ENCODE measurements at regions not wholly inside any gene's neighbourhood (a gene's known extent, or its start where the extent isn't known, plus 50 kb on each side); places are given as distances from the start of the nearest gene placed in this dataset.

DNA sequence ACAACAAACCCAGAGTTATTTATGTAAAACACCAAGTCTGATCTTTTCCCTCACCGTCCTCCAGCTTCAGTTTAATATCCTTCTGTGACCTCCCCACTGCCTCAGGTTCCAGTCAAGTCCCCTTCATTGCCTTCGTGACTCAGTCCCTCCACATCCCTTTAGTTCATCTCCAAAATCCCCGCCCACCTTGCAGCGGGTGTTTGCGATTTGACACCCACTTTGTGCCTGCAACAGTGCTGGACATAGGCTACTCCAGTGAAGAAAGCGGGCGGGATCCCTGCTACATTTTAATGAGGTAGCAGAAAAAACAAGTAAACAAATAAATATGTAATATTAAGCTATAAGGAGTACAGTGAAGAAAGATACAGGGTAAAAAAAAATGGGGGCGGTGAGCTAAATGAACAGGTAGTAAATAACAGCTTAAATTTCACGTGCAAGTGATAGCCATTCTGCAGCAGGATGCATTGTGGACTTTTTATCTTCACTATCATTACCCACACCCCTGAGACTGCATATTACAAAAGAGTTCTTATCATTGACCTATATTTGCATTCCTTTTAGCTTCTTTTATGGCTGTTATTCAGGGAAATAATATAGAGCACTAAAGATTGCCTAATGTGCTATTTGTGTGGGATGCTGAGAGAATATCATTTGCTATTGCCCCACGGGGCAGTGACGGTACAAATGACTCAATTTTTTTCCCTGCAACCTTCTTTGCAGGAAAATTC lies 222.8 kb upstream of the NUDT4 start:
- no peak for DNase-seq (ENCODE audit: low spot score)

DNA sequence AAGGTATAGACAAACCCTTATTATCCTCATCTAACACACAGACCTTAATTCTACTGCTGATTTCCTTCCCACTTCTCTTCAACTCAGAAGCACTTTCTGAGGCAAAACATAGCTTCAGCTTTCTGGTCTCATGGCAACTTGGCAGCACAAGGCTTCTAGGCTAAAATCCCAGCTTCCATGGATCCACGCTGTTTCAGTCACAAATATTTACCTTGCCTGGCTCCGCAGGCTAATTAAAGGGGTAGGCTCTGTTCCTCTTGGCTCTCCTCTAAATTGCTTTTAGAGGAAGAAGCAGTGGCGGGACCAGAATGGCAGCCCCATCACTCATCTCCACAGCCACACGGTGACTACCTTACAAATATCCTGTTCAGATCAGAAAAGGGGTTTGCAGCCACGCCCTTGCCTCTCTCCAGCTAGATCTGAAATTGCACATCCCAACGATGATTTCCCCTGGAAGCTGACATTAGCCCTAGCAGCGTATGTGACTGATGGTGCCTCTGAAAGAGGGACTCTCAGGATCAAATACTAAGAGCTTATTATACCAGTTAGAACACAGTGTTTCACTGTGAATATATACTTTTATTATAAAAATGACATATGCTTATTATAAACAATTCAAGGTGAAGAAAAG lies 221.5 kb upstream of the NUDT4 start:
- no peak for DNase-seq (ENCODE audit: low spot score)

DNA sequence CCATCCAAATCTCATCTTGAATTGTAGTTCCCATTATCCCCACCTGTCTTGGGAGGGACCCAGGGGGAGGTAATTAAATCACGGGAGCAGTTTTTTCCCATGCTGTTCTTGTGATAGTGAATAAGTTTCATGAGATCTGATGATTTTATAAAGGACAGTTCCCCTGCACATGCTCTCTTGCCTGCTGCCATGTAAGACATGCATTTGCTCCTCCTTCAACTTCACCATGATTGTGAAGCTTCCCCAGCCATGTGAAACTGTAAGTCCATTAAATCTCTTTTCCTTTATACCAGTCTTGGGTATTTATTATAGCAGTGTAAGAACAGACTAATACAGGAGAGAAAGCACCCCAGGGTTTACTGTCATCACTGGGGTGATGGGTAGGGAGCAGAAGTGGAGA lies 220.4 kb upstream of the NUDT4 start:
- DNase-seq (ENCODE audit: low spot score) = no peak

DNA sequence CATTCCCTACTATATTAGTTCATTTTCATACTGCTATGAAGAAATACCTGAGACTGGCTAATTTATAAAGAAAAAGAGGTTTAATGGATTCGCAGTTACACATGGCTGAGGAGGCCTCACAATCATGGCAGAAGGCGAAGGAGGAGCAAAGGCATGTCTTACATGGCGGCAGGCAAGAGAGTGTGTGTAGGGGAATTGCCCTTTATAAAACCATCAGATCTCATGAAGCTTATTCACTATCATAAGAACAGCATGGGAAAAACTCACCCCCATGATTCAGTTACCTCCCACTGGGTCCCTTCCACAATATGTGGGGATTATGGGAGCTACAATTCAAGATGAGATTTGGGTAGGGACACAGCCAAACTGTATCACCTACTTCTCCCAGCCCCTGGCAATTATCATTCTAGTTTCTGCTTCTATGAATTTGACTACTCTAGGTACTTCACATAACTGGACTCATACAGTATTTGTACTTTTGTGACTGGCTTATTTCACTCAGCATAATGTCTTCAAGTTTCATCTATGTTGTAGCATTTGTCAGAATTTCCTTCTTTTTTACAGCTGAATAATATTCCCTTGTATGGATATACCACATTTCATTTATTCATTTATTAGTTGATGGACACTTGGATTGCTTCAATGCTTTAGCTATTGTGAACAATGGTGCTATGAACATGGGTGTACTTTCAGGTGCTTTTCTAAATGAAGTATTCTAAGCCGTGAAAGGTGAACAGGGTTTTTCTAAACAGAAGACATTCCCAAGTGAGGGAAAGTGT lies 219.5 kb upstream of the NUDT4 start:
- DNase-seq (ENCODE audit: low spot score) = no peak

DNA sequence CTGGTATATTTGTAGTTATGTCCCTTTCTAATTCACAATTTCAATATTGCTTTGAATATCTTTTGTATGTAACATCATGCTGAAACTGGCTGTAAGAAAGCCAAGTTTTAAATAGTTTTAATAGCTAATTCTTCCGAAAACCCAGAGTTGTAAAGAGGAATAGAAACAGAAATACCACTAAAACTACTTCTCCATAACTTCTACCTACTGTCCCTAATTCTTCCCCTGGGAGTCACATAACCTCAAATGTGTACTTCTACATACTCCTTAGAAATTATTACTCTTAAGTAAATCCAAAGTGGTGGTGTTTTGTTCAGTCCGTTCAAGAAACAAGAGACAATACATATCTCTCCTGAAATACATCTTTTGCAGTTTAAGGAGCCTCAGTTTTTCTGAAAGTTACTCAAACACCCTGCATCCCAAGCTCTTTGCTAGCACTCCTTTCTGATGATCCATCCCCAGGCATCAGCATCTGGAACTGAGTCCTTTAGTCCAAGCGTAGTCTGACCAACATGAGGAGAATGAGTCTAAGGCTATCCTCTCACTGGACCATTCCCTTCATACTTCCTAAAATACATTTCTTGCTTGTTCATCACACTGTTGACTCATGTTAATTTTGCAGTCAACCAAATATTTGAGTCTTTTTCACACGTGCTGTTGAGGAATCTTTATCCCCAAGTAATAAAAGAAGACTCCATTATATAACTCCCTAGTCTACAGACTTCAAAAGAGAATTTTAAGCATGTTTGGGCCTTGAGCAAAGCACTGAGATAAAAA lies 214.3 kb upstream of the NUDT4 start:
- DNase-seq (ENCODE audit: low spot score) = no peak

DNA sequence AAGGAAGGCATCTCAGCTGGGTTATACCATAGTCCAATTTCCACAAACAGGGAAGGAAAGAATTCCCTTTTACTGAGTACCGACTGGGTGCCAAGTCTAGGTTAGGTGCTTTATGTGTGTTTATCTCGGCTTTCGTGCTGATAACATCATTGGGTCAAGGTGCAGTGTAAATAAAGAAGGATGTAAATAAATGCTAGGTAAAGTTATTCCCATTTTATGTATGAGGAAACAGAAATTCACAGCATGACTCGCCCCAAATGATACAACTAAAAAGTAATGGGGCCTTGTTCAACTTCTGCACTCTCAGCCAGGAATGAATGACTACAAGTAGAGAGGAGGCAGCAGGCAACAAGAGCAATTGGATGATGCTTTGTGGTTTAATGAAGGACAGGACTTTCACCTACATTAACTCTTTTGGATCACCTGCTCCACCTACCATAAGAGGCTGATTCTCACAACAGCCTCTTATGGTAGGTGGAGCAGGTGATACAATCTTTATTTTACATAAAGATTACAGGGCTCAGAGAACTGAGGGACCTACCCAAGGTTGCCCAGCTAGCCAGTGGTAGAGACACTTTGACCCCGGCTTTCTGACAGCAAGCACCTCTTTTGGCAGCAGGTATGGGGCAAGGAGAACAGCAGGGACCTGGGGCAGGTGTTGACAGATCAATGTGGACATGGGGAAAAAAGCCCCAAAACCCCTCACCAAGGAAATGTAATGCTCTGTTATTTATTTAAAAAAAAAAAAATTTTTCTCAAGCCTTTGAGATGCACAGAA lies 213.4 kb upstream of the NUDT4 start:
- no peak for DNase-seq (ENCODE audit: low spot score)

DNA sequence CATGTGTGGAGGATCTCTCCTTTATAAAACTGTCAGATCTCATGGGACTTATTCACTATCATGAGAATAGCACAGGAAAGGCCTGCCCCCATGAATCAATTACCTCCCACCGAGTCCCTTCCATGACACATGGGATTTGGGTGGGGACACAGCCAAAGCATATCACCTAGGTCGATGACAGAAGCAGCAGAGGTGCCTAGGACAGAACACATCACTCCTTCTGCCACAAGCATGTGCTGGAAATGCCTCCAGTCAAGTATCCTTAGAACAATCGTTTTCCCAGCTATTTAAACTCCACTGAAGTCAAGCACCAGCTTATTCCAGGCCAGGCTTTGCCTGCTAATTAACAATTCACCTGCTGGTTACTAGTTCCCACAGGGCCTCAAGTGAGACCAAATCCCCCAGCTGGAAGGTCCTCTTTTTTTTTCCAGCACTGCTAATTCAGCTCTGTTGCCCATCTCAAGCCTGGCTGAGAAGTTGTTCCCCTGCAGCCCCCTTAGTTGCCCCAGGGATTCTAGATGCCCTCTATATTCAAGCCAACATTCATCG lies 212.3 kb upstream of the NUDT4 start:
- no peak for DNase-seq (ENCODE audit: low spot score)

DNA sequence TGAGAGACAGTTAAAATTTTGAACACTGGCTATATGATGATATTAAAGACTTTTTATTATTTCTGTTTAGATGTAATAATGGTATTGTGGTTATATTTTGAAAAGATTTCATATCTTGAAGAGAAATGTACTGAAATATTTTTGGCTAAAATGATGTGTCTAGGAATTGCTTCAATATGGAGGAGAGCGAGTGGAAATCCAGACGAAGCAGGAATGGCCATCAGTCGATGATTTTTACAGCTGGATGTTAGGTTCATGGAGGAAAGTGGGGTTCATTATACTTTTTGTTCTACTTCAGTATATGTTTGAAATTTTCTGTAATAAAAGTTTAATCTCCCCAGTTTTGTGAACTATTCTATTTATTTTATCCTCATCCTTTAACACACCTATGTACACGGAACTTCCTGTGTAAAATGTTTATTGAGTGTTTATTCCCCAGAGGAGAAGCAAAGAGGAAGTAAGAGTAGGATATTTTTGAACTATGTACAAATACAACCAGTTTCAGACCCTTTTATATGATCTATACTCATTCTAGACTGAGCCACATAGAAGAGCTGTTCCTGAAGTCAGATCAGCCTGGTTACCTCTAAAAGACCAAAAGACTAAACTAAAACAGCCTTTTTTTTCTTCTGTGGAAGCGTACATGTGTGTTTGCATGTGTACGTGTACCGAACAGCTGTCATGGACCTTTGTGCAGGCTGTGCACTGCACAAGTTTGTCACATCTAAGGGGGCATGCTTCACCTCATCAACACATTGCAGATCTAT lies 211.0 kb upstream of the NUDT4 start:
- no peak for DNase-seq (ENCODE audit: low spot score)

DNA sequence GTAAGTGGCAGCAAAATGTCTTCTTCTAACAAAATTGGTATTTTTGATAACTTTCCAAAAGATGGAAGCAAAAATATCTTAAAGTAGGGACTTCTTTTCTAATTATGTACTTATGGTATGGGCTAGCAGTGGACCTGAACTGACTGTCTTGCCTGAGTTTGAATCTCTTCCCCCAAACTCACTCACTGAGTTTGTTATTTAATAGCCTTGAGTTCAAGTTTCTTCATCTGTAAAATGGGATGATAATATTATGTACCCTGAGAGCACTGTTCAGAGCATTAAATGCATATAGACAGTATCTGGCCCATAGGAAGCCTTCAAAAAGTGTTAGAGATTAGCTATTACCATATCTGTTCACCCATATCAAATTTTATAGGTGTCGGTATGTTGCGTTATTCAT lies 210.4 kb upstream of the NUDT4 start:
- no peak for DNase-seq (ENCODE audit: low spot score)

DNA sequence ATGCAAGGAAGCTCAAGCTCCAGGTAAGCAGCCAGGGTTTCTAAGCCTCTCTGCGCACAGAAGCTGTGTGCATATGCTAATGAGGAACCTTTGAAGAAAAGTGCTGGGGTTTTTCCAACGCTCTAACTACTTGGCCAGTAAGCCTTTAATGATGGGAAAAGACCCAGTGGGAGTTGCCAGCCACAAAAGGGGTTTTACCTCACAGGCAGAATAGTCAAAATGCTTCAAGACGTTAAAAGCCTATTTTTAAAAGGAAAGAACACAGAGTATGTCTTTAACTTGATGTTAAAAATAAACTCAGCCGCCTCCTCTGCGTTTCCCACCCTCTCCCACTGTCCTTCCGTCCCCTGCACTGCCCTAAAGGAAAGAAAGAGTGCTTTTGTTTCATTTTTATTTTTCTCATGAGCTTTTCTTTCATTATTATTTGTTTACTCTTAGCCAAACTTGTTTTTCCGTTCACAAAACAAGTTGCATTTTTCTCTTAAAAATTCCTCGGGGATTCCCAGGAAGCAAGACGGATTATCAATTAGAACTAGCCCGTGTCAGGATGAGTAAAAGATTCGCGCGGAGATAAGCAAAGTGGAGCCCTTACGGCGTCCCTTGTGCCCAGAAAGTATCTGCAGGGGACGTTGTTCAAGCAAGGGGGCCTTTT lies 209.8 kb upstream of the NUDT4 start:
- no peak for DNase-seq (ENCODE audit: low spot score)

DNA sequence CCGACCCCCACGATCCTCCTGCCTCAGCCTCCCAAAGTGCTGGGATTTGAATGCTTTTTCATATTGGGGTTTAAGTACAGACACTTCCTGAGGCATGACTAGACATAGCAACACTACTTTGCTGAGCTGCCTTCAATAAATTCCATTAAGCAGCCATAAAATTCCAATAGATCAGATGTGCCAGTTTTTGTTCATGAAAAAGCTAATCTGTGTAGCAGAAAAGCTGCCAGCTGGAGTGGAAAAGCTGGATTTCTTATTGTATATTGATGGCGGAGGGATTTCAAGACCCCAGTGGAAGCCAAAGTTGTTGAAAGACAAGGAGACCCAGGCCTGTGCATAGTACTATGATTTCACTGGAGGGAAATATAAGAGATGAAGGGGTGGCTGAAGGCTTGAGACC lies 209.0 kb upstream of the NUDT4 start:
- no peak for DNase-seq (ENCODE audit: low spot score)

DNA sequence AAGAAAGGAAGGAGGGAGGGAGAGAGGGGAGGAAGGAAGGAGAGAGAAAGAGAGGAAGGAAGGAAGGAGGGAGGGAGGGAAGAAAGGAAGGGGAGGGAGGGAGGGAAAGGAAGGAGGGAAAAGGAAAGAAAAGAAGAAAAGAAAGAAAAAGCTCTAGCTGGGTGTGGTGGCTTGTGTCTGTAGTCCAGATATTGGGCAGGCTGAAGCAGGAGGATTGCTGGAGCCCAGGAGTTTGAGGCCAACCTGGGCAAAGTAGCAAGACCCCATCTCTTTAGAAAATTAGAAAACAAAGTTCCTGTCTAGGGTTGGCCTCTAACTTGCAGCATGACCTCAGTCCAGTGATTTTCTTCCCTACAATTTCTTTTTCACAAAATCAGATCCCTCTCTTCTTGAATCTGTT lies 208.2 kb upstream of the NUDT4 start:
- no peak for DNase-seq (ENCODE audit: low spot score)

DNA sequence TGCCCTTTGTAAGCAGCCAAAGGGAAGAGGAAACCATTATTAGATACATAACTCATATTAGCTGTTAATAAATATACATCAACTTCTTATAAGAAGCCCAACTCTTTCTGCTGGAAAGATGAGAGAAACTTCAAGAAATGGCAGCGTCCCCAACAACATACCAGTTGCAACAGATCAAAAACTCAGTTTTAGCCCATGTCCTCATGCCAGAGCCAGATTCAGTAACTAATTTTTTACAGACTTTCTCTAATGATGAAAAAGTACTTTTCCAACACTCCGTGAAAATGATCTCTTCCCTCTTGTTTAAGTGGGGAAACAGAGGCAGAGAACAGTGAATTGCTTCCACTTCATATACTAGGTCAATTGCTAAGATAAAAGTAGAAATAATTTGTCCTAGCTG lies 206.8 kb upstream of the NUDT4 start:
- DNase-seq (ENCODE audit: low spot score) = no peak

DNA sequence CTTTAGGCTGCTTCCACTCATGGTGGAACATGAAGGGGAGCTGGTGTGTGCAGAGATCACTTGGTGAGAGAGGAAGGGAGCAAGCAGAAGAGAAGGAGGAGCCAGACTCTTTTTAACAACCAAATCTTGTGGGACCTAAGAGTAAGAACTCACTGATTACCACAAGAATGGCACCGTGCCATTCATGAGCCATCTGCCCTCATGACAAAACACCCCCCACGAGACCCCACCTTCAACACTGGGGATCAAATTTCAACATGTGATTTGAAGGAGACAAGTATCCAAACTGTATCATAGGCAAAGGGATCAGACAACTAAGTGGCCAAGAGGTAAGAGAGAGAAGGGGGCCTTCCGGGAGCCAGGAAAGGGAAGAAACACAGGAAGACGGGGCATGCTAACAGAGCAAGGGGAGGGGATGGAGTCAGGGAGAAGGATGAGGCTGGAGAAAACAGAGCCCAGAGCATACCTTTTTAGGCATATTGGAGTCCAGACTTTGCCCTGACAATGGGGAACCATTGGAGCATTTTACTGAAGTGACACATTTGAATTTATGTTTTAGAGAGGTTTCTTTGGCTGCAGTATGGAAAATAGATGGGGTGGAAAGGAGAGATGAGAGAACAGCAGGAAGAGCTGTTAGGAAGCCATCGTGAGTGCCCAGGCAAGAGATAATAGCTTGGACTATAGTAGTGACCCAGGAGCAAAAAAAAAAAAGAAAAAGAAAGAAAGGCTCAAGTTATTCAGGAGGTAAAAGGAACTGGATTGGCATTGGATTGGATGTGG lies 204.4 kb upstream of the NUDT4 start:
- no peak for DNase-seq (ENCODE audit: low spot score)

DNA sequence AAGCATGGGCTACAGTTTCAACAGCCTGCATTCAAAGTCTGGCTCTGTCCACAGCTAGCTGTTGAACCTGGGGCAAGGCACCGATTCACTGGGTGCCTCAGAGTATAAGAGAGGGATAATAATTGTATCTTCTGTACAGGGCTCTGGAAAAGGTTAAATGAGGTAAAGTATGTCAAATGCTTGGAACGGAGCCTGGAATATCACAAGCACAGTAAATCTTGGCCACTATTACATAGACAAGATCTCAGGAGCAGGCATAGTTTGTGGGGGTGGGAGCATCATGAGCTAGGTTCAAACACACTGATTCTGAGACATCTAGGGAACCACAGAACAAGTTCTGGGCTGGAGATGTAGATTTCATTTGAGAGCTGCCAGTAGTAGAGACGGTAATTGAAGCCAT lies 203.7 kb upstream of the NUDT4 start:
- DNase-seq (ENCODE audit: low spot score) = no peak

DNA sequence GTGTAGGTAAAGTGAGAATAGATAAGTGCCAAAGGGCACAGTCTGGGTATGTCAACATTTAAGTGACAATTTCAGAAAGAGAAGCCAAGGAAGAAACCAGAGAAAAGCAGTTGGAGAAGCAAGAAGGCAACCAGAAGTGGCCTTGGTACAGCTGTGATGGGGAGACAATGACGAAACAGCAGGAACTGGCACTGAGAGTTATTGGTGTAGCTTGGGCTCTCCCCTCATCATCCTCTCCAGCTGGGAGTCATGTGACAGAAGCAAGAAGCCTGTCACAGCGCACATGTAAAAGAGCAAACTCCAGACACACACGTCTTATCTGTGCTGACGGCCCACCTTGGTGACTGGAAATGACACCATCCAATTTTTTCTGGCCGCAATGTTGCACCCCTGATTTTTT lies 203.3 kb upstream of the NUDT4 start:
- no peak for DNase-seq (ENCODE audit: low spot score)

DNA sequence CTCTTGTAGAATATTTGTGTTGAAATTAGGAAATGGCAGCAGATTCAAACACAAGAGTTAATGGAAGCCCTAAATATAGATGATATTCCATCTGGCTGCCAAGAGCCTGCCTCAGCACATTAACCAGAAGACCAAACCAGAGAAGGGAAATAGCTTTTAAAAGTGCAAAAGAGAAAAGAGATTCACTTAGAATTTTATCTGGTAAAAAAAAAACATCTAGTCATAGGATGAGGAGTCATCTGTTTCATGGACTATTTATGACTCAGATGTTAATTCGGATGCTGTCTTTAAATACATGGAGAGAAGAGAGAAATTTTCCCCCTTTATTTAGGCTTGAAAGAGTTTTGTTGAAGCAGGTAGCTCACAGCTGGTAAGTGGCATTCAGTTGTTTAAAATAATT lies 201.6 kb upstream of the NUDT4 start:
- no peak for DNase-seq (ENCODE audit: low spot score)

DNA sequence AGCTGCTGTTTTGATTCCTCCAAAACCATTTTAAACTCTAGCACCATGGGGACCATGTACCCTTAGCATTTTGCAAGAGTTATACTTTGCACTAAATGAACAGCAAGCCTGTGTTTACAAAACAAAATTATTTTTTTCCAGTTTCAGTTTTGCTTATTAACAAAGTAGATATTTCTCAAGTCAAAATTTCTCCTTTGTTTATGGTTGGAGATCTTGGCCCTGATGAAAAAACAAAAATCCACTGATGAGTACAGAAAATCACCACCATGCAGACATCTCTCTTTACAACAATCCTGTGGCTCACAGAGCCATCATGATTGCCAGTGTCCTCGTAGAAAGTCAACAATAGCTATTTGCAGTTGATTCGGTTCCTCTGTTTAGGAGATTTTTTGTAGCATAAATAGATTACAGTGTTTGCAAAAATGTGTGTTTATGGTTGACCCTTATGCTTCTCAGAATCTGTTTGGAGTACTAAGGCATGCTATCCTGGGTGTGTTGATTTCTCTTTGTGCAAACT lies 201.1 kb upstream of the NUDT4 start:
- no peak for DNase-seq (ENCODE audit: low spot score)

Measured in hematopoietic multipotent progenitor cell treated with erythropoietin and hydrocortisone succinate and interleukin-3 and kit ligand, for 17 days (in vitro differentiated cells).